A172 (cell line): ENCODE measurements at regions not wholly inside any gene's neighbourhood (a gene's known extent, or its start where the extent isn't known, plus 50 kb on each side); places are given as distances from the start of the nearest gene placed in this dataset.

ENCODE experiments used
- DNase-seq: peaks from one replicate; pipeline ENCODE4 v3.0.0-alpha.2; 2015; ENCODE audit warnings: low spot score

DNA sequence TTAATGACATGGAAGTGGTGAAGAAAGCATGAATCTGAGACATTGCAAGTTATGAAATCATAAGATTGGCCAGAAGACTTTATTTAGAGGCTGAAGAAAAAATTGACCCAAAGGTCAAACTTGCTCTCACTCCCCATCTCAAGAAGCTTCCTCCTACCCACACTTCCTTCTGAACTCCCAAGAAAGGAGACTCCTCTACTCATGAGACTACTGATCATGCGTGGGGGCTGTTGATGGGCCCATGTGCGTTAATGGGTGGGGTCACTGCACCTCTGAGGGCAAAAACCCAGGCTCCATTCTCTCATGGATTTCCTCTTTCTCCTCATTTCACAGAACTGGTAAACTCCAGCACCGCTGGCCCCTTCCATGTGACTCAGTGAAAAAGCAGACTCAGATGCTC lies 470.6 kb upstream of the ARID1B start:
- no peak for DNase-seq

- DNase-seq: no peak
Measured at GRCh38 chr6:156283091-156283490, 494.1 kb upstream of the ARID1B start.

GRCh38 chr6:156282087-156282486 lies 495.1 kb upstream of the ARID1B start:
- no peak for DNase-seq

GRCh38 chr6:156281266-156281665 lies 495.9 kb upstream of the ARID1B start:
- DNase-seq: no peak

DNA sequence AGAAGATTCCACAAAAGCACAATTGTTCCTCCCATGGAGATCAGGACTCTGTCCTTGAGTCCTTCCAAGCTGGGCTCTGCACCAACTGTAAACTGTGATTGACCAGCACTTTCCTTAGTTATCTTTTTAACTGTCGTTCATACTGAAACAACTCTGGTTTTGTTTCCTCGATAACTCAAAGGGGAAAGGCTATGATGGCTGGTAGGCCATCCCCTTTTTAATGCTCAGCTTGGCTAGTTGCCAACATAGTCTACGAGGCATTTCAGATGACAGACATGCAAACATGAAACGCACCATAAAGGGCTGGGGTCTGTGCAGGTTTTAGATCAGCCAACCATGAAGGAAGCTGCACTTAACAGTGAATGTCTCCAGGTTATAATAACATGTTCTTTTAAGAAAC lies 497.1 kb upstream of the ARID1B start:
- no peak for DNase-seq

DNA sequence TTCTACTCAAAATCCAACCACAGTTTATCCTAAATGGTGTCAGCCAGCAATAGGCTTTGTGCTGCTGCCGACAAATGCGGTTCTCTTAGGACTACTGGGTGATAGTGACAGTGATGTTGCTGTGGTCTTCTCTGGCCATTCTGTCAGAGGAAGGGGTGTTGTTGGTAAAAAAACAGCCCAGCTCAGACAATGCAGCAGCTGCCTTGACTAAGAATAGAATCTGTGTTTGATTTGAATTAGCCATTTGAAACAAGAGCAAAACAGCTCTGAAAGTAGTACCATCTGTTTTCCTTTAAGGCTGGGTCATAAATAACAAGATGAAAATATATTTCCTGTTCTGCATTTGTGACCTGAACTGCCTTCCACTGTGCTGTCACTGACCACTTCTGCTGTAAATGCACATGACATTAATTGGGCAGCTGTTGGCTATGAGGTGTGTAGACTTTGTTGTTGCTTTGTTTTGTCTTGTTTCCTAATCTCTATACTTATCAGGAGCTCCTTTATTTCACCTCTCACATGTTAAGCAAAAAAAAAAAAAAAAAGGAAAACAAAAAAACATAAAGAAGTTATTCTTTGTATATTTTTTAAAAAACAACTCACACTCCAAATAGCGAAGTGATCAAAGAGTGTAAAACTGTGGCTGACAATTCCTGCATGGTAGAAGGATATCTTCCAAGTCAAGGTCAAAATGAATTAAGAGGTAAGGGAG lies 497.8 kb upstream of the ARID1B start:
- DNase-seq: no peak

GRCh38 chr6:156273065-156273711 lies 504.0 kb upstream of the ARID1B start:
- no peak for DNase-seq

- DNase-seq: no peak
Measured at GRCh38 chr6:156269751-156270369, 507.3 kb upstream of the ARID1B start.

- DNase-seq: no peak
Measured at GRCh38 chr6:156268849-156269248, 508.3 kb upstream of the ARID1B start.

DNA sequence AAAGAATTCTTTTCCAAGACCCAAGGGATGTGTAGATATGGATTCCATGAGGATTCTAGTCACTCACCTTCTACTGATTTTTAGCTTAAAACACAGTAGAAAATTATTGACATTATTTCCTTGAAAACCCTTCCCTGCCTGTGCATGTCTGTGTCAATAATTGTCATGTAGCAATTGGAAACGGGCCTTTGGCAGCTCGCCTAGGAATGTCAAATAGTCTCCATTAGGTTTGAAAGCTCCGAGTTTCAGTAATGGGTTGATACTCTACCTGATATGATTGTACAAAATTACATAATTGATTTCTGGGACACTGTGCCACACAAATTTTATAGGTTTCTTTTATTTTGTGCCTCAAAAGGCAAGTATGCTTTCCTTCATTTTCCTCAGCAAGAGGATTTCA lies 515.2 kb upstream of the ARID1B start:
- no peak for DNase-seq

DNA sequence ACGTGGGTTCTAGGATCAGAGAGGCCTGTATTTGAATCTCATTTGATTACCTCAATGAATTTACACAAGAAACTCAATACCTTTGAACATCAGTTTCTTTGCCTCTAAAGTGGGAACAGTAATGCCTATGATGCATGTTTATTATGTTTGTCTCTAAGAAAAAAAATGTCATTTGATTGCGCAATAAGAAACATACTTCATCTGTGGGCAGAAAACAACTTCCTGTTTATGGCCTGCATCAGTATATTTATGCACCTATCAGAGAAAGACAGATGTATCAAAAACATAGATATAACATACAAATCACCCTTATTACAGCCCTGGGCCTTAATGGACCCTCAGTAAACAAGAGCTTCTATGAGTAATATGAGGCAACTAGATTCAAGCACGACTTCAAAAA lies 516.4 kb upstream of the ARID1B start:
- no peak for DNase-seq

GRCh38 chr6:156258981-156259380 lies 518.2 kb upstream of the ARID1B start:
- DNase-seq: no peak

GRCh38 chr6:156256161-156256560 lies 521.0 kb upstream of the ARID1B start:
- no peak for DNase-seq

GRCh38 chr6:156254240-156254639 lies 522.9 kb upstream of the ARID1B start:
- no peak for DNase-seq

GRCh38 chr6:156250593-156250992 lies 526.6 kb upstream of the ARID1B start:
- DNase-seq: peak; percentile 2

DNA sequence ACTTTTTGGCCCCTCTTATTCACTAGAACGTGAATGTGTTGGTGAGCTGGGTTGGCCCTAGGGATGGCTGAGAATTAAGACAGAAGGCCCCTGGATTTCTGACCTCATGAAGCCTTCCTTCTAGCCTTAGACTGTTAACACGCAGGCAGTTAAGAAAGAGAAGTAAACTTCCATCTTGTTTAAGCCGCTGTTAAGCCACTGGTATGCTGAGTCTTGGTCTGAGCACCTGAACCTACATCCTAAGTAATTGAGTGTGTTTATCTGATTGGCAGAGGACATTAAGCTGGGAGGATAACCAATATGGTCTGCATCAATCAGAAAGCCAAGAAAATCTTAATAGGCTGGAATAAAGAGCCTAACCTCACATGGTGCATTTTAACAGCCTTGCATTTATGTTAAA lies 535.0 kb upstream of the ARID1B start:
- DNase-seq: no peak

- DNase-seq: no peak
Measured at GRCh38 chr6:156231026-156231765, 546.0 kb upstream of the ARID1B start.

- DNase-seq: no peak
Measured at GRCh38 chr6:156219973-156220372, 557.2 kb upstream of the ARID1B start.

- DNase-seq: no peak
Measured at GRCh38 chr6:156205678-156206077, 571.5 kb upstream of the ARID1B start.

- no peak for DNase-seq
Measured at GRCh38 chr6:156199182-156199581, 578.0 kb upstream of the ARID1B start.

DNA sequence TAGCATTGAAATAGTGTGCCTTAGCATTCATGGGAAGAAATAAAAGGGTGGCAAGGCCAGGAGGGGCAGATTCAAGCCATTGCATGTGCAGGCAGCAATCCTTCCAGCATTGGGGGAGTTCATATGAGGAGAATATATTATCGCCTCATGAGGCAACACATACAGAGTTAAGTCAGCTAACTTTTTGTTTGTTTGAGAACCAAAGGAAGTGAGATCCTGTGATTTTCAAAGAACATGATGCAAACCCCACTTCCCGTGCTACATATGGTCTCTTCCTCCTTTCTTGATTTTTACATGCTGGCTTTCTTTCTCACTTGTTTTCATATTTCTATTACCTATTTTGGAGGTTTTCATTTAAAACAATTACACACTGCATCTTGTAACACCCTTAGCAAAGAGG lies 579.7 kb upstream of the ARID1B start:
- no peak for DNase-seq

GRCh38 chr6:156194981-156195380 lies 582.2 kb upstream of the ARID1B start:
- no peak for DNase-seq

DNA sequence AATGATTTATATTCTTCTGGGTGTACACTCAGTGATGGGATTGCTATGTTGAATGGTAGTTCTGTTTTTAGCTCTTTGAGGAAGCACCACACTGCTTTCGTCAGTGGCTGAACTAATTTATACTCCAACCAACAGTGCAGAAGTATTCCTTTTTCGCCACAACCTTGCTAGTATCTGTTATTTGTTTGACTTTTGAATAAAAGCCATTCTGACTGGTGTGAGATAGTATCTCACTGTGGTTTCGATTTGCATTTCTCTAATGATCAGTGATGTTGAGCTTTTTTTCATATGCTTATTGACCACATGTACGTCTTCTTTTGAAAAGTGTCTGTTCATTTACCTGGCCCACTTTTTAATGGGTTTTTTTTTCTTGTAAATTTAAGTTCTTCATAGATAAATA lies 583.8 kb upstream of the ARID1B start:
- DNase-seq: no peak
